ENCODE measurements at regions not wholly inside any gene's neighbourhood (a gene's known extent, or its start where the extent isn't known, plus 50 kb on each side); places are given as distances from the start of the nearest gene placed in this dataset.

DNA sequence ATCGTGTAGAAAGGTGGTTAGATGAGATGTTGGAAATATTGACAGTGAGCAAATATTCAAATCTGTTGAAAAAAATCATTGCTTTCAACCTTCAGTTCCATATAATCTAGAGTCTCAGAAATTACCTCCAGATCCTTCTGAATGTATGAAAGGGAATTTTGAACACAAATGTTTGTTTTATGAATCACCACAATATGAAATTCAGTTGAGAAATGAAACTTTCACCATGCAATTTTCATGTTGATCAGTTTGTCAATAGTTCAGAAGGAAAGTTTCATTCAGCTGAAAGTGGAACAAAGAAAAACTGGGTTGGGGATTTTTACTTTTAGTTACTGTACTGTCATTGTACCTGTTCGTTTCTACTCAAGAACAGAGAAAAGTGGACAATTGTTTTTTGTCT, 953.6 kb downstream of the SLC6A15 start:
- Histone ChIP-seq H3K9ac (ENCODE audit: low read length) (no peak overlapping the region), H3K27me3 (ENCODE audit: low read depth, low read length) (no peaks in the 10 kb centered on the region), H3K27ac (ENCODE audit: low read length) (no peak overlapping the region), H3K79me2 (ENCODE audit: low read length) (no peaks in the 10 kb centered on the region), H3K4me3 (ENCODE audit: low read length) (no peak overlapping the region), H3K4me2 (ENCODE audit: low read length) (no peak overlapping the region), H4K20me1 (ENCODE audit: insufficient read depth, low read length) (no peaks in the 10 kb centered on the region), H2AFZ (ENCODE audit: low read depth, low read length) (no peak overlapping the region), H3K4me1 (ENCODE audit: low read length) (no peaks in the 10 kb centered on the region), H3K9me3 (ENCODE audit: insufficient read depth, low read length) (no peaks in the 10 kb centered on the region), H3K36me3 (replicated peaks; ENCODE audit: low read depth, low read length) (no peaks in the 10 kb centered on the region)
- no peak for TF ChIP-seq EZH2phosphoT487 (IDR thresholded peaks at IDR 0.05; ENCODE audit: low read depth)
- TF ChIP-seq, protein P1, sequence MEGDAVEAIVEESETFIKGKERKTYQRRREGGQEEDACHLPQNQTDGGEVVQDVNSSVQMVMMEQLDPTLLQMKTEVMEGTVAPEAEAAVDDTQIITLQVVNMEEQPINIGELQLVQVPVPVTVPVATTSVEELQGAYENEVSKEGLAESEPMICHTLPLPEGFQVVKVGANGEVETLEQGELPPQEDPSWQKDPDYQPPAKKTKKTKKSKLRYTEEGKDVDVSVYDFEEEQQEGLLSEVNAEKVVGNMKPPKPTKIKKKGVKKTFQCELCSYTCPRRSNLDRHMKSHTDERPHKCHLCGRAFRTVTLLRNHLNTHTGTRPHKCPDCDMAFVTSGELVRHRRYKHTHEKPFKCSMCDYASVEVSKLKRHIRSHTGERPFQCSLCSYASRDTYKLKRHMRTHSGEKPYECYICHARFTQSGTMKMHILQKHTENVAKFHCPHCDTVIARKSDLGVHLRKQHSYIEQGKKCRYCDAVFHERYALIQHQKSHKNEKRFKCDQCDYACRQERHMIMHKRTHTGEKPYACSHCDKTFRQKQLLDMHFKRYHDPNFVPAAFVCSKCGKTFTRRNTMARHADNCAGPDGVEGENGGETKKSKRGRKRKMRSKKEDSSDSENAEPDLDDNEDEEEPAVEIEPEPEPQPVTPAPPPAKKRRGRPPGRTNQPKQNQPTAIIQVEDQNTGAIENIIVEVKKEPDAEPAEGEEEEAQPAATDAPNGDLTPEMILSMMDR (IDR thresholded peaks at IDR 0.05; ENCODE audit: low read depth, low read length) = no peak

DNA sequence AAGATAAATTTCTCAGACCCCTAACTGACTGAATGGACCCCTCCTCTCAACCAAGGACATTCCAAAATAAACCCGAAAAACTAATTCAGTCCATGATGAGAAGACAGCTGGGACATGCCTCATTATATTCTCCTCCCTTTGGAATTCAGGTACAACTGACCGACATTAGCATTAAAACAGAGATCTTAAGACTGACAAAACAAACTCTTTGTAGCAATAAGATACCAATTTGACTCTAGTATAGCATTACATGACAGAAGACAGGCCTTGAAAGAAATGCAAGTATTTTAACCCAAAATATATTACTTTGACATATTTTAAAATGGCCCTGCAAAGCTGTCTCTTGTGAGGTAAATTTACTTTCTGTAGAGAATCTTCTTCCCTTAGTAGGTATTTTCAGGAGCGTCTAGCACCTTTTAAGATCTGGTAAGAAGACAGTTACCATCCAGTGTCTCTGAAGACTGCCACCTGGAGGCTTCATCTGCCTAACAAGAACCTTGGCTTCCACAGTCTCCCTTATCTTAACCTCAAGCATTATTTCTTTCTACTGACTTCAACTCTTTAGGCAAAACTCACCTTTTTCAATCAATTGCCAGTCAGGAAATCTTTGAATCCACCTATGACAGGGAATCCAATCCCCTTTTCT, 957.5 kb downstream of the SLC6A15 start:
- no peak overlapping the region for H2AFZ ChIP-seq (ENCODE audit: low read depth, low read length)
- no peaks in the 10 kb centered on the region for H3K27me3 ChIP-seq (ENCODE audit: low read depth, low read length)
- no peaks in the 10 kb centered on the region for H3K36me3 ChIP-seq (replicated peaks; ENCODE audit: low read depth, low read length)
- no peak overlapping the region for H3K27ac ChIP-seq (ENCODE audit: low read length)
- H3K4me1 ChIP-seq (ENCODE audit: low read length) = no peaks in the 10 kb centered on the region
- H3K4me3 ChIP-seq (ENCODE audit: low read length) = no peak overlapping the region
- no peak overlapping the region for H3K4me2 ChIP-seq (ENCODE audit: low read length)
- H4K20me1 ChIP-seq (ENCODE audit: insufficient read depth, low read length) = no peaks in the 10 kb centered on the region
- H3K79me2 ChIP-seq (ENCODE audit: low read length) = no peaks in the 10 kb centered on the region
- H3K9ac ChIP-seq (ENCODE audit: low read length) = no peak overlapping the region
- no peaks in the 10 kb centered on the region for H3K9me3 ChIP-seq (ENCODE audit: insufficient read depth, low read length)
- TF ChIP-seq EZH2phosphoT487 (IDR thresholded peaks at IDR 0.05; ENCODE audit: low read depth) = no peak
- TF ChIP-seq, protein P1 (IDR thresholded peaks at IDR 0.05; ENCODE audit: low read depth, low read length) = peak; percentile 38

DNA sequence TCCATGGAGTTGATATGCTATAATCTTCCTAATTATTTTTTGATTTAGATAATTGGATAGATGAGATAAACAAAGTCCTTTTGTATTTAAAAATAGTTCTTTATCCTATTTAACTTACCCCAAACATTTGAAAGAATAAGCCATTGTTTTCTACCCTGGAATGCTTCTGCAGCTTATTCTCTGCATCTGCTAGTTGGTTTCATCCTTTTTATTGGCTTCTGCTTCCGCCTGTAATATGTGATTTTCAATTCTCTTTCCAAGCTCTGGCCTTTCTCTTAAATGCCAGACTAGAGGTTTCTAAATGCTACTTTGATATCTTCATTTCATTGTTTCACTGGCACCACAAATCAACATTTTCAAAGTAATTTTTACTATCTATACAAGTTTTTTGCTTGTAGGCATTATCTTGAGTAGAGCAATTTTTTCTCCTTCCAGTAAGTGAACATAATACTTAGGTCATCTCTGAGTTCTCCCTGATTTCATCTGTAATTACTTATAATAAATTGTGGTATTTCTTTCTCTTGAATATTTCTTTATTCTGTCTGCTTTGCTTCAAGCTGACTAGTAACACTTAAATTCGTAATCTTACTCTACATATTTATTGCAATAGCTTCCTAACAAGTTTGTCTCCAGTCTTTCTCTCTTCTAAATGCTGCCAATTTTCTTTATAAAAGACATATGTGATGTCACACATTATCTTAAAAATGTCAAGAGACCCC, 958.4 kb downstream of the SLC6A15 start:
- TF ChIP-seq, protein P1 (IDR thresholded peaks at IDR 0.05; ENCODE audit: low read depth, low read length) = no peak
- no peak for TF ChIP-seq EZH2phosphoT487 (IDR thresholded peaks at IDR 0.05; ENCODE audit: low read depth)
- no peak overlapping the region for H3K4me2 ChIP-seq (ENCODE audit: low read length)

DNA sequence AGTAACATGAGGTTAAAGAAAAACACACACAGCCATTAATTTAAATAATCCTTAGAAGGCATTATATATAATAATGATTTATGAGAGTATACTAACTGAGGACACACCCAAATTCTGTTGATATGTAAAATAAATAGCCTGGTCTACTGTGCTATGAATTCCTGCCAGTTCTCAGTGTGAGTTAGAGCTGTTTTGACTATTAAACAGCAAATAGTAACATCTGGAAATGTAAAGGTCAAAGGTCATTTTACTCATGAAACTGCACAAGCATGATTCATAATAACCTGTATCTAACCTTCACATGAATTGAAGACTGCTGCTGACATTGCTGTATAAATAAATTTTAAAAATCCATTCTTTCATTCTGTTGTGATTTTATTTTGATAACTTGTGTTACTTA, 966.7 kb downstream of the SLC6A15 start:
- no peak overlapping the region for H2AFZ ChIP-seq (ENCODE audit: low read depth, low read length)
- H3K27me3 ChIP-seq (ENCODE audit: low read depth, low read length) = no peaks in the 10 kb centered on the region
- no peak overlapping the region for H3K9ac ChIP-seq (ENCODE audit: low read length)

More for the DNA sequence above, 958.4 kb downstream of the SLC6A15 start:
- no peak overlapping the region for H2AFZ ChIP-seq (ENCODE audit: low read depth, low read length)
- no peaks in the 10 kb centered on the region for H4K20me1 ChIP-seq (ENCODE audit: insufficient read depth, low read length)
- H3K9ac ChIP-seq (ENCODE audit: low read length) = no peak overlapping the region
- H3K27me3 ChIP-seq (ENCODE audit: low read depth, low read length) = no peaks in the 10 kb centered on the region
- no peak overlapping the region for H3K4me3 ChIP-seq (ENCODE audit: low read length)
- H3K79me2 ChIP-seq (ENCODE audit: low read length) = no peaks in the 10 kb centered on the region
- H3K36me3 ChIP-seq (replicated peaks; ENCODE audit: low read depth, low read length) = no peaks in the 10 kb centered on the region
- H3K27ac ChIP-seq (ENCODE audit: low read length) = no peak overlapping the region
- H3K4me1 ChIP-seq (ENCODE audit: low read length) = no peaks in the 10 kb centered on the region
- H3K9me3 ChIP-seq (ENCODE audit: insufficient read depth, low read length) = no peaks in the 10 kb centered on the region

More for the DNA sequence above, 966.7 kb downstream of the SLC6A15 start:
- no peaks in the 10 kb centered on the region for H3K4me1 ChIP-seq (ENCODE audit: low read length)
- H3K9me3 ChIP-seq (ENCODE audit: insufficient read depth, low read length) = no peaks in the 10 kb centered on the region
- H3K27ac ChIP-seq (ENCODE audit: low read length) = no peak overlapping the region
- H3K4me2 ChIP-seq (ENCODE audit: low read length) = no peak overlapping the region
- H3K79me2 ChIP-seq (ENCODE audit: low read length) = no peaks in the 10 kb centered on the region
- no peaks in the 10 kb centered on the region for H3K36me3 ChIP-seq (replicated peaks; ENCODE audit: low read depth, low read length)
- TF ChIP-seq EZH2phosphoT487 (IDR thresholded peaks at IDR 0.05; ENCODE audit: low read depth) = no peak
- TF ChIP-seq, protein P1 (IDR thresholded peaks at IDR 0.05; ENCODE audit: low read depth, low read length) = no peak
- no peak overlapping the region for H3K4me3 ChIP-seq (ENCODE audit: low read length)
- H4K20me1 ChIP-seq (ENCODE audit: insufficient read depth, low read length) = no peaks in the 10 kb centered on the region
